22Rv1 (cell line): ENCODE measurements at regions not wholly inside any gene's neighbourhood (a gene's known extent, or its start where the extent isn't known, plus 50 kb on each side); places are given as distances from the start of the nearest gene placed in this dataset.

Source experiments
- CTCF ChIP-seq: fragments of 450-650 bp; IDR thresholded peaks from 2 replicates; pipeline ENCODE4 v1.5.1; 2017; ENCODE audit warnings: mild to moderate bottlenecking
- ZFX ChIP-seq: fragments of 450-650 bp; IDR thresholded peaks from 2 replicates; pipeline ENCODE4 v1.6.1; 2017; ENCODE audit warnings: antibody characterized with exemption, borderline replicate concordance

GRCh38 chr20:48336597-48336996 lies 491.2 kb downstream of the PREX1 start:
- TF ChIP-seq CTCF: no peak
- TF ChIP-seq ZFX: no peak
